ENCODE measurements at regions not wholly inside any gene's neighbourhood (a gene's known extent, or its start where the extent isn't known, plus 50 kb on each side); places are given as distances from the start of the nearest gene placed in this dataset.

- no peak for TF ChIP-seq CTCF (IDR thresholded peaks at IDR 0.05; ENCODE audit: low read depth, low read length, missing control alignments)
- H3K4me3 ChIP-seq (ENCODE audit: low read depth, low read length): no peak overlapping the region
- no peak for DNase-seq (ENCODE audit: low read depth)
- in situ Hi-C loops (cut with HindIII; ENCODE audit: low sequenced_read_pairs): no loop called here
Observed at GRCh38 chr5:83787631-83788030, 67.0 kb upstream of the HAPLN1 start.

GRCh38 chr5:83785176-83785668, 64.6 kb upstream of the HAPLN1 start:
- no peak for TF ChIP-seq CTCF (IDR thresholded peaks at IDR 0.05; ENCODE audit: low read depth, low read length, missing control alignments)
- in situ Hi-C loops (cut with HindIII; ENCODE audit: low sequenced_read_pairs): no loop called here
- H3K4me3 ChIP-seq (ENCODE audit: low read depth, low read length): no peak overlapping the region
- no peak for DNase-seq (ENCODE audit: low read depth)

GRCh38 chr5:83780699-83781350, 60.2 kb upstream of the HAPLN1 start:
- no peak overlapping the region for H3K4me3 ChIP-seq (ENCODE audit: low read depth, low read length)
- no peak for TF ChIP-seq CTCF (IDR thresholded peaks at IDR 0.05; ENCODE audit: low read depth, low read length, missing control alignments)
- in situ Hi-C loops (cut with HindIII; ENCODE audit: low sequenced_read_pairs): no loop called here
- no peak for DNase-seq (ENCODE audit: low read depth)

GRCh38 chr5:83777856-83778255, 57.2 kb upstream of the HAPLN1 start:
- in situ Hi-C loops (cut with HindIII; ENCODE audit: low sequenced_read_pairs): no loop called here
- no peak overlapping the region for H3K4me3 ChIP-seq (ENCODE audit: low read depth, low read length)
- DNase-seq (ENCODE audit: low read depth): no peak
- TF ChIP-seq CTCF (IDR thresholded peaks at IDR 0.05; ENCODE audit: low read depth, low read length, missing control alignments): no peak

GRCh38 chr5:83776437-83777031, 55.9 kb upstream of the HAPLN1 start:
- TF ChIP-seq CTCF (IDR thresholded peaks at IDR 0.05; ENCODE audit: low read depth, low read length, missing control alignments): no peak
- no peak for DNase-seq (ENCODE audit: low read depth)
- in situ Hi-C loops (cut with HindIII; ENCODE audit: low sequenced_read_pairs): no loop called here

More at GRCh38 chr5:83776437-83777031, 55.9 kb upstream of the HAPLN1 start:
- no peak overlapping the region for H3K4me3 ChIP-seq (ENCODE audit: low read depth, low read length)

All from astrocyte of the cerebellum (primary cell).